Activated naive CD8-positive, alpha-beta T cell treated with anti-CD3 and anti-CD28 coated beads, Interleukin-2, amount 10 ng/mL, durations not matched to agents 7 days and 5 days (primary cell): ENCODE measurements at regions not wholly inside any gene's neighbourhood (a gene's known extent, or its start where the extent isn't known, plus 50 kb on each side); places are given as distances from the start of the nearest gene placed in this dataset.
A peak's percentile ranks its signal among the peaks of the same experiment; 100 is the strongest.

Experiments used
- ATAC-seq: fragments of 150-1000 bp; cut with Tn5 transposase; one replicate; pipeline ENCODE4 v1.10.0; 2021; ENCODE audit warnings: low read depth, moderate library complexity
- POLR2A ChIA-PET: fragments of 350-600 bp; sonication (Branson Sonifier 250); formaldehyde crosslinking; loops from one replicate; lab custom pipeline; 2021; ENCODE audit warnings: antibody characterized with exemption; lab: Charles Lee
- DNase-seq: peaks from one replicate; pipeline ENCODE4 v3.0.0; 2021
- H3K27ac Mint-ChIP-seq: one replicate; pipeline ENCODE4 v1.8.0; 2022; ENCODE audit warnings: mild to moderate bottlenecking, mixed read lengths
- H3K27me3 Mint-ChIP-seq: one replicate; pipeline ENCODE4 v1.8.0; 2022; ENCODE audit warnings: mild to moderate bottlenecking, moderate library complexity, mixed read lengths
- H3K36me3 Mint-ChIP-seq: one replicate; pipeline ENCODE4 v1.8.0; 2021; ENCODE audit warnings: mild to moderate bottlenecking, mixed read lengths
- H3K4me1 Mint-ChIP-seq: one replicate; pipeline ENCODE4 v1.8.0; 2021; ENCODE audit warnings: mixed read lengths
- H3K4me3 Mint-ChIP-seq: one replicate; pipeline ENCODE4 v1.8.0; 2022; ENCODE audit warnings: mild to moderate bottlenecking, moderate library complexity, mixed read lengths
- H3K9me3 Mint-ChIP-seq: one replicate; pipeline ENCODE4 v1.8.0; 2021; ENCODE audit warnings: mixed read lengths

DNA sequence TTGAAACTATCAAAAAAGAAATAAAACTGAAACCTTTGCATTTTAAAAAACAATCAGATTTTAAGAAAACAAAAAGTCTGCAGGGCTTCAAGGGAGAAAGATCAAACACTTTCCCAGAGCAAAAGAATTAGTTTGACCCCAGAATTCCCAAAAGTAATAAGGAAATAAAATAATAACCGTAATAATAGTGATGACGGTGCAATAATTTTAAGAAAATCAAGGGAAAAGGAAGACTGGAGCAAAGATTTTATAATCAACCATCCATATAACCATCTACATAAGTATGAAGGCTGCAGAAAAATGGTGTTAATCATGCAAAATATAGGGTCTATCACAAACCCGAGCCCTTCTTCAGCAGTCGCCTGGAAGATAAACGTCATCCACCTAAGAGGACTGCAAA is 634.8 kb downstream of the GALR1 start:
- Mint-ChIP-seq H3K27me3 (peaks cover 3% of the 10 kb centered on the region), H3K4me1 (no peaks in the 10 kb centered on the region), H3K4me3 (no peak overlapping the region), H3K9me3 (no peaks in the 10 kb centered on the region), H3K36me3 (no peaks in the 10 kb centered on the region), H3K27ac (no peak overlapping the region)
- DNase-seq (no peak), ATAC-seq (no peak)
- POLR2A ChIA-PET, result no interaction called here

DNA sequence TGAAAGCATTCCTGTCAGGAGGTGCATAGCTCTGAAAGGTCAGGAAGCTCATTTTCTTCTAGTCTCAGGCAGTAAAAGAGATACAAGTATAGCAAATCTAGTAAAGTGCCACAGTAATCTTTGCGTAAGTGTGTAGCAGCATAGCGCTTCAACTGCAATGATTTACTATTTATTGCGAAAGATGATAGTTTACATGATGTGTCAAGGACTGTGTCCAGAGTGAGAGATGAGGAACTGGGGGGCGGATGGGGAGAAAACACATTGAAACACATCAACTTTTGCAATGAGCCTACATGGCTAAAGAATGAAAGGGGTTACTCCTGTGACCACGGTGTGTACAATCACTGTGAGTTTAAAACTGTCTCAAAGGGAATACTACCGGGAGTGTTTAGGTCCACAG is 644.4 kb downstream of the GALR1 start:
- POLR2A ChIA-PET, result no interaction called here
- DNase-seq, result no peak
- Mint-ChIP-seq H3K9me3 (no peaks in the 10 kb centered on the region), H3K4me1 (no peaks in the 10 kb centered on the region), H3K27ac (no peak overlapping the region), H3K36me3 (no peaks in the 10 kb centered on the region), H3K27me3 (peaks cover 20% of the 10 kb centered on the region), H3K4me3 (no peak overlapping the region)
- no peak for ATAC-seq

DNA sequence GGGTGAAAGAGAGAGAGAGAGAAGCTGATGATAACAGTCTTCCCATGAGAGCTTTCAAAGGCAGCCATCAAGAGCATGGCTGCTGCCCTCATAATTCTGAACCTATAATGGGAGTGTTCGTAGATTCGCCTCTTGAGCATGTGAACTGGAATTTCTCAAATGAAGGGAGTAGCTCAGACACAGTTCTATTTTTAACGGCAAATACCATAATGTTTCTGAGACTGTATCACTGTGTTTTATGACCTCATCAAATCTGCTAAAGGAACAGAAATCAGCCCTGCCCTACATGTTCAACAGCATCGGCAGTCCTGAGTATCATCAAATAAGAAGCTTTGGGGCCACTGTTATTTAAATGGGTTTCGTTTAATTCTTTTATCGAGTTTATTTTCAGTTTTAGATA is 645.6 kb downstream of the GALR1 start:
- H3K4me3 Mint-ChIP-seq, result no peak overlapping the region
- no peaks in the 10 kb centered on the region for H3K36me3 Mint-ChIP-seq
- H3K27me3 Mint-ChIP-seq, result peaks cover 28% of the 10 kb centered on the region
- no peak overlapping the region for H3K27ac Mint-ChIP-seq
- DNase-seq (no peak), ATAC-seq (no peak)
- H3K9me3 Mint-ChIP-seq, result no peaks in the 10 kb centered on the region
- peaks cover 3% of the 10 kb centered on the region for H3K4me1 Mint-ChIP-seq
- POLR2A ChIA-PET, result no interaction called here

DNA sequence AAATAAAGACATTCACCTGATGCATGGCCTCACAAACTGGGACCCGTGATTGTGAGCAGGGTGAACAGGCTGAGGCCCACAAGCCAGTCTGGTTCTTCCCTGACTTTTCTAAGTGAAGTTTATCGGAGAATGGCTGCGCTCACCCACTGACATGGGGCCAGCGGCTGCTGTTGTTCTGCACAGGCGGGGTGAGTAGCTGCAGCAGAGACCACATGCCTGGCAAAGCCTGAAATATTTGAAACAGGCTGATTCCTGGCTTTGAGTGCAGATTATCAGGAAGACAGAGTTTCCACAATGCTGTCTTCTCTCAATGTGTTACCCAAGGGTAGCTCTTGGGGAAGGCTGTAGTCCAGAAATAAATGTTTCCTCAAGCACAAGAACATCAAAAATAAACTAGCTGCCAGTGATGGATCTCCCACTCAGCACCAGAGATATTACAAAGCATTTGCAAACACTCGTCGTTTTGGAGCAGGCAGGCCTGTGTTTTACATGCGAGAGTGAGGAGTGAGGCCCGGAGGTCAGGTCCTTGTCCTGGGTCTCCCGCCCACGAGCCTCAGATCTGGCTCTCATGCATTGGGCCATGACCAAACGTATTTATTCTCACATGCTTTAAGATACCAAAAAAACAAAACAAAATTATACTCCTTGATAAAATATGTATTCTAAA is 647.1 kb downstream of the GALR1 start:
- POLR2A ChIA-PET, result no interaction called here
- peaks cover 3% of the 10 kb centered on the region for H3K4me1 Mint-ChIP-seq
- no peaks in the 10 kb centered on the region for H3K9me3 Mint-ChIP-seq
- H3K27ac Mint-ChIP-seq, result no peak overlapping the region
- H3K4me3 Mint-ChIP-seq, result no peak overlapping the region
- peaks cover 28% of the 10 kb centered on the region for H3K27me3 Mint-ChIP-seq
- DNase-seq, result no peak
- H3K36me3 Mint-ChIP-seq, result no peaks in the 10 kb centered on the region
- no peak for ATAC-seq

DNA sequence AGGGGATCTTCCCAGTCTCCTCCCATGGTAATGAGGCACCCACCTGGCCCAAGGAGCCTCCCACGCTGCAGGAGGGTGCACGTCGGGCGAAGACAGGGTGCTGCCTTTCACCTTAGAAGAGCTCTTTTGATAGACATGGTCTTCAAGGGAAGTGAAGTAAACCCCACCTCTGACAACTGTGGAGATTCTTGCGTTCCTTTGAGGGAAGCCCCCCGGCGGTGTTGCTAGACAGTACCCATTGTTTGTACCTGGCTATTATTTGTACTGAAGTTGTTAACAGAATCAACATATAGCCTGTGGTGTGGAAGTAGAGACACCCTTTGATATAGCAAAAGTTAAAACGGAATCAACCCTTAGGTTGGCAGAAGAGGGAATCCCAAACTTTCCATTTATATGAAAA is 648.0 kb downstream of the GALR1 start:
- ATAC-seq (no peak), DNase-seq (no peak)
- H3K27me3 Mint-ChIP-seq, result peaks cover 28% of the 10 kb centered on the region
- H3K4me1 Mint-ChIP-seq, result peaks cover 3% of the 10 kb centered on the region
- no peak overlapping the region for H3K27ac Mint-ChIP-seq
- no peaks in the 10 kb centered on the region for H3K9me3 Mint-ChIP-seq
- POLR2A ChIA-PET, result no interaction called here
- H3K36me3 Mint-ChIP-seq, result no peaks in the 10 kb centered on the region
- no peak overlapping the region for H3K4me3 Mint-ChIP-seq

DNA sequence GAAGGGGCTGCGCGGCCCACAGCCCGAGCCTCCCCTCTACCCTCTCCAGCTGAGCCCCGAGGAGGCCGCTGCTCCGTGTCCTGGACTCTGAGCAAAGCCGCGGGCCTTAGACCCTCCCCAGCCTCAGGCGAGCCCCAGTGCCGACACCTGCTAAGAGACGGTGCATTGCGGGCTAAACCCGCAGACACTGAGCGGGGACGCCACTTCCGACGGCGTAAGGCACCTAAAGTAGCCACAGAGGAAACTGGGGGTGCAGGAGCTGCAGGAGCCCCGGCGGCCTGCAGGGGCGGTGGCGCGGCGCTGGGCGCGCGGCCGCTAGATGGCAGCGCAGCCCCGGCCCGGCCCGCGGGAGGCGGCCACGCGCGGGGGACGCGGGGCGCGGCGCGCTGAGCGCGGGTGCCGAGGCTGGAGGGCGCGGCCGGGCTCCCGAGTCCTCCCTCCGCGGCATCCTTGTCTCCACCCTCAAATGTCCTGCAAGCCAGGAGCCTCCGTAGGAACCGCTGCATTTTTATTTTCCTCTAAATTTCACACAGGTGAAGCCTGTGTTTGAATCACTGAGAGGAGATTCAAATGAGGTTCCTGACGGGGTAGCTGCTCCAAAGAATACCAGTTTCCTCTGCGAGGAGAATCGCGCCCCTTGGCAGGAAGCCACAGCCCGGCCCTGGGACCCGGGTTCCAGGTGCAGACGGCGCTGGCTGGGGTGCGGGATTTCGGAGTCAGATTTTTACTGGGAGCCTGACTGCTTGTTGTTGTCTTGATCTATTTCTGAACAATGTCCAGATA is 650.5 kb downstream of the GALR1 start:
- POLR2A ChIA-PET, result no interaction called here
- H3K27me3 Mint-ChIP-seq, result peaks cover 25% of the 10 kb centered on the region
- DNase-seq (peak; percentile 82), ATAC-seq (peak; percentile 99)
- H3K9me3 Mint-ChIP-seq, result no peaks in the 10 kb centered on the region
- H3K4me3 Mint-ChIP-seq, result peak overlapping the region; percentile 32
- no peak overlapping the region for H3K27ac Mint-ChIP-seq
- H3K4me1 Mint-ChIP-seq, result peaks cover 3% of the 10 kb centered on the region
- no peaks in the 10 kb centered on the region for H3K36me3 Mint-ChIP-seq

DNA sequence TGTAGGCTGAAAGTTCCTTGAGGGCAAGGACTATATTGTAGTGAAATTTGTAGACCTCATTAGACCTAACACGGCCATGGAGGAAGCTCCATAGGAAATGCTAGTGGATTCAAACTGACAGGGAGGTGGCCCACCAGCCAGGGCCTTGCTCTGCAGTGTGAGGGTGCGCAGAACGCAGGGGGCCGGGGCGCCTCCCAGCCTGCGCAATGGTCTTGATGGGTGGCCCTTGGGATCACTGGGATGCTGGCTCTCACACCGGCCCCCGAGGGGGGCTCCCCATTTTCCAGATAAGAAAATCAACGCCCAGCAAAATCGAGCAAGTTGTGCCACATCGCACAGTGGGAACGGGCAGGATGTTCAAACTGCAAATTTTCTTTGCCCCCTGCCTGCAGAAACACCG is 655.4 kb downstream of the GALR1 start:
- H3K27ac Mint-ChIP-seq, result no peak overlapping the region
- H3K4me3 Mint-ChIP-seq, result no peak overlapping the region
- ATAC-seq (no peak), DNase-seq (no peak)
- H3K36me3 Mint-ChIP-seq, result no peaks in the 10 kb centered on the region
- POLR2A ChIA-PET, result no interaction called here
- no peaks in the 10 kb centered on the region for H3K27me3 Mint-ChIP-seq
- no peaks in the 10 kb centered on the region for H3K9me3 Mint-ChIP-seq
- no peaks in the 10 kb centered on the region for H3K4me1 Mint-ChIP-seq

DNA sequence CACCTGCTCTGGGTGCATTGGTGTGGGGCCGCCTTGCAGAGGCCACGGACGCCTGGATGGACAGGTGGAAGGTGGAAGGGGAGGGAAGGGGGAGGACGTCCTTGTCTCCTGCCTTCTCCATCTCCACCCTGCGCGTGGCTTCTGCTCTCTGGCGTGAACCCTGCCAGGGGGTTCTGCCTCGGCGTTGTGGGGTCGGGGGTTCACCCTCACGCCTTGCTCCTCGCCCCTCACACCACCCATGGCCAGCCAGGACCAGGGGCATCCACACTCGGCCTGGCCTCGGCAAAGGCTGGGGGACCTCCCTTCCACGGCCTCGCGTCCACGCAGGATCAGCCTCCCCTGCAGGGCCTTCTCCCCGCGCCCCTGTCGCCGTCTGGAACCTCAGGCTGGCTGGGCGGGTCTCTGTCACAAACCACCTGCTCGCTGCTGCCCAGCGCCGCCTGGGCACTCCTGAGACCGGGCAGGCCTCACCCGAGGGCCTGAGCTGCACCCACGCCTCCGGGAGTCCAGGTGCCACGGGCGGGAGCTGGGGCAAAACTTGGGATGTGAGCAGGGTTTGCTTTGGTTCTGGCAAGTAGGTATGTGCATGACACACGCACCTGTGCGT is 655.9 kb downstream of the GALR1 start:
- H3K36me3 Mint-ChIP-seq, result no peaks in the 10 kb centered on the region

DNA sequence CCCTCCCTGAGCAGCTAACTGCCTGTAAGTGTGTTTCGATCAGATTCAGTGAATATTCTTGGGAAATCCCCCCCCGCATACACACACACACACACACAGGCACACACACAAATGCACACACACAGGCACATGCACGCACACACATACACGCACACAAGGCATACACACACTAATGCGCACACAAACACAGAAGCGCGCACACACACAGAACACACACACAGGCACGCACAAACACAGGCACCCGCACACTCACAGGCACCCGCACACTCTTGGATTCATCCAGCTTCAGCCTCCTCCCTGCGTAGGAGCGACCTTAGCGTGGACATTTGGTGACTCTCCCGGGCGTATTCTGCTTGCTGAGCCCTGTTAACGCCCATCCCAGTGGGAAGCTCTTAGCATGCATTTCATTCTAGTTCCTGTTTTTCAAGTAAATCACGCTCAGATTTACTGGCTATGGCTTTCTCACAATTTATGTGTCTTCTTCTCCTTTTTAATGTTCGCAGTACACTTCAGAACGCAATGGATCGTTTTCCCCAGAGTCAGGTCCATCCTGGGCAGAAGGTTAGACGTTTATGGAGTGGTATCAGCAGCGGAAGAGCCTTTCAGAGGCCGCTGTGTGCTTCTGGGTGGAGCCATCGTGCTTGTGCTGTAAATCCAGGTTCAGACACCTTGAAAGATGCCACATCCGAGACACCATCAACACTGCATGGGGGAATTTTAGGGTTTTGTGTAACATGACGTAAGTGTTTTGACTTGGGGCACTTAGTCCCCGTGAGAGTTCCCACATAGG is 656.6 kb downstream of the GALR1 start:
- H3K27ac Mint-ChIP-seq, result no peak overlapping the region
- ATAC-seq (no peak), DNase-seq (no peak)
- no peaks in the 10 kb centered on the region for H3K36me3 Mint-ChIP-seq
- POLR2A ChIA-PET, result no interaction called here
- no peaks in the 10 kb centered on the region for H3K9me3 Mint-ChIP-seq
- no peaks in the 10 kb centered on the region for H3K27me3 Mint-ChIP-seq
- no peaks in the 10 kb centered on the region for H3K4me1 Mint-ChIP-seq
- H3K4me3 Mint-ChIP-seq, result no peak overlapping the region

More for the DNA sequence above, 655.9 kb downstream of the GALR1 start:
- DNase-seq (no peak), ATAC-seq (no peak)
- Mint-ChIP-seq H3K4me3 (no peak overlapping the region), H3K27me3 (no peaks in the 10 kb centered on the region), H3K27ac (no peak overlapping the region), H3K4me1 (no peaks in the 10 kb centered on the region), H3K9me3 (no peaks in the 10 kb centered on the region)
- POLR2A ChIA-PET, result no interaction called here

DNA sequence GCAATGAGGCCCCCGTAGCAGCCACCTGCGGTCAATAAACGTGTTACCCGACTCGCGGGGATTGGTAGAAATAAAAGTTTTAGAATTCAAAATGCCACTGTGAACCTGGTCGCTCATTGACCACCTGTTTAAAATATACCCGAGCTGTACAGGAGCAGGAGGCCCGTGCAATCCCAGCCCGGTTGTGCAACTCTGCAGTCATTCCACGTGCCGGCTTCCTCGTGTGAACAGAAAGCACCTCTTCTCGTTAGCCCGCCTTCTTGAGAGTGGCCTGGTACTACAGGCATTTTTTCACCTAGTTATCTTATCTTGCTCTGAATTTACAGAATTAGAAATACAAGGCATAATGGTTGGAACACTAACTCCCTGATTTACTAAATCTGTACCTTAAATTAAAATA is 660.7 kb downstream of the GALR1 start:
- H3K27ac Mint-ChIP-seq, result no peak overlapping the region
- no peak for DNase-seq
- no peaks in the 10 kb centered on the region for H3K27me3 Mint-ChIP-seq
- no peaks in the 10 kb centered on the region for H3K9me3 Mint-ChIP-seq
- H3K36me3 Mint-ChIP-seq, result no peaks in the 10 kb centered on the region
- ATAC-seq, result no peak
- H3K4me1 Mint-ChIP-seq, result no peaks in the 10 kb centered on the region
- POLR2A ChIA-PET, result no interaction called here
- no peak overlapping the region for H3K4me3 Mint-ChIP-seq

DNA sequence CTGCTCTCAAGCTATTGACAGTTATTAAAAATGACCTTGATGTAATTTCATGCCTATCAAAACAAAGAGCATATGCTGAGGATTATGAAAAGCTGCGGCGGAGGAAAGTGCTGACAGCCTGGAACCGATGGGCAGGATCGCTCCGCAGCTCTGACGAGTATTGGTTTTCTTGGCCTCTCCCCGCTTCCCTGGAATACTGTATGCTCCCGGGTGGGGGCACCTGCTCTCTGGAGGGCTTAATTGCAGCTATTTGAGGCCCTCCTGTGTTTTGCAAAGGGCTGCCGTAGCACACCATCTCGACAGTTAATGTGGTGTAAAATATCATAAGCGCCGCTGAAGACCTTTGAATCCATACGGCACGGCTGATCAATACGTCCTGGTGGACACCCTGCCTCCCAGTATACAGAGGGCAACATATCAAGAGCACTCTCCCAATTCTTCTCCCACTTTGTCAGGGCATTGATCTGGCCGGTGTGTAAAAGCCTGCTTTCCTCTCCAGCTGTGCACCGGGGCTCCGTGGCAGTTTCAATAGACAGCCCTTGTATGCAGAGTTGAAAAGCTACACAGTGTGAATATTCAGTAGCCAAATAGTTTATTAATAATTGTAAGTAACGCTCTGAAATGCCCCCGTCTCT is 662.4 kb downstream of the GALR1 start:
- no peak overlapping the region for H3K27ac Mint-ChIP-seq
- H3K9me3 Mint-ChIP-seq, result no peaks in the 10 kb centered on the region
- no peak for ATAC-seq
- H3K4me3 Mint-ChIP-seq, result no peak overlapping the region
- H3K36me3 Mint-ChIP-seq, result no peaks in the 10 kb centered on the region
- no peaks in the 10 kb centered on the region for H3K27me3 Mint-ChIP-seq
- POLR2A ChIA-PET, result no interaction called here
- no peaks in the 10 kb centered on the region for H3K4me1 Mint-ChIP-seq
- DNase-seq, result no peak

DNA sequence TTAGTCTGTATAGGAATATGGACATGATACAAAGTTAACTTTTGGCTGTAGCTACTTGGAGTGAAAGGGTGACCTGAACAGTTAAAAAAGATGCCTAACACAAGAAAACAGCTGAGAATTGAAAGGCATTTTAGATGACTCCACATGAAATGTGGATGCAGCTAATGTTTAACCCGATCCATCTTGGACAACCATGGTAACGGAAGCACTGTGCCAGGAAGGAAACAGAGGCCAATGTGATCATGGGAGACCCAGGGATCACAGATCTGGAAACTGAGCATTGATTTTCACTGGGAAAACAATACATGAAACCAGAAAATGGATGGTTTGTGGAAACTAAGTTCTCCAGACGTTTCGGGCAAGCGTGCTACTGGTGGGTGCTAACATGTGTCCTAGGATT is 669.1 kb downstream of the GALR1 start:
- DNase-seq (no peak), ATAC-seq (no peak)
- Mint-ChIP-seq H3K4me1 (no peaks in the 10 kb centered on the region), H3K27ac (no peak overlapping the region), H3K4me3 (no peak overlapping the region), H3K36me3 (no peaks in the 10 kb centered on the region), H3K27me3 (no peaks in the 10 kb centered on the region), H3K9me3 (no peaks in the 10 kb centered on the region)
- POLR2A ChIA-PET, result no interaction called here

DNA sequence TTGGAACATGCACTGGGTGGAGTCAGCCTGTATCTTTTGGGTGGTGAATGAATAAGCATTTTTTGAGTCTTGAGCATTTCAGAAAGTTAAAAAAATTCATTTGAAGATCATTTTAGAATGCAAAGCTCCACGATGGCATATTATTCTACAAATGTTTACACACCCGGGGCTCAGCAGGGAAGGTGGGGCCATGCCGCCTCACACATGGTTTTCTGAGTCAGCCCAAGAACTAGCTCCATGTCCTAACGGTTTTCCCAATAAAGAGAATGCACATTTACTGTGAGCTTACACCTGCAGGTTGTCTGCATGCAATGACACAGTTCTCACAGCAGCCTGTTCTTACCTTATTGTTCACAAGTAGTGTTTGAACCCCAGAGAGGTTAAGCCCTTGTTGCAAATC is 670.3 kb downstream of the GALR1 start:
- POLR2A ChIA-PET, result no interaction called here
- Mint-ChIP-seq H3K36me3 (no peaks in the 10 kb centered on the region), H3K27ac (no peak overlapping the region), H3K4me3 (no peak overlapping the region), H3K9me3 (no peaks in the 10 kb centered on the region), H3K4me1 (no peaks in the 10 kb centered on the region), H3K27me3 (no peaks in the 10 kb centered on the region)
- no peak for DNase-seq
- ATAC-seq, result no peak
